NCI-H2081 treated with DMSO at 0.1 percent for 48 hours (cell line): ENCODE measurements at regions not wholly inside any gene's neighbourhood (a gene's known extent, or its start where the extent isn't known, plus 50 kb on each side); places are given as distances from the start of the nearest gene placed in this dataset.
"Not testable (repeated sequence)": the region's sequence is repeated elsewhere in the genome, so short reads cannot be mapped to it uniquely, and the experiment has no call there.

Experiments used
- DNase-seq: peaks from one replicate; lab custom pipeline; 2025; lab: John Stamatoyannopoulos, UW

GRCh38 chr13:64077132-64077835, 2661.6 kb upstream of the PCDH20 start:
- not testable (repeated sequence) for DNase-seq

GRCh38 chr13:64075543-64076271, 2660.1 kb upstream of the PCDH20 start:
- DNase-seq = no peak

- DNase-seq = no peak
Measured at GRCh38 chr13:64074971-64075474, 2659.4 kb upstream of the PCDH20 start.

- no peak for DNase-seq
Measured at GRCh38 chr13:64073203-64073602, 2657.6 kb upstream of the PCDH20 start.

GRCh38 chr13:64071352-64071751, 2655.7 kb upstream of the PCDH20 start:
- DNase-seq = no peak

- DNase-seq = no peak
Measured at GRCh38 chr13:64069892-64070291, 2654.2 kb upstream of the PCDH20 start.

- DNase-seq = no peak
Measured at GRCh38 chr13:64066711-64067110, 2651.1 kb upstream of the PCDH20 start.

GRCh38 chr13:64061649-64062048, 2646.0 kb upstream of the PCDH20 start:
- DNase-seq = no peak

- DNase-seq = no peak
Measured at GRCh38 chr13:64057372-64058020, 2641.8 kb upstream of the PCDH20 start.

- DNase-seq = no peak
Measured at GRCh38 chr13:64054321-64054720, 2638.7 kb upstream of the PCDH20 start.

GRCh38 chr13:64052521-64052920, 2636.9 kb upstream of the PCDH20 start:
- DNase-seq = no peak

GRCh38 chr13:64051278-64051677, 2635.6 kb upstream of the PCDH20 start:
- no peak for DNase-seq

GRCh38 chr13:64041296-64041695, 2625.6 kb upstream of the PCDH20 start:
- no peak for DNase-seq

GRCh38 chr13:64033921-64034320, 2618.3 kb upstream of the PCDH20 start:
- DNase-seq = no peak

- DNase-seq = no peak
Measured at GRCh38 chr13:64029343-64030093, 2613.9 kb upstream of the PCDH20 start.

- no peak for DNase-seq
Measured at GRCh38 chr13:64028551-64028950, 2612.9 kb upstream of the PCDH20 start.

GRCh38 chr13:64020126-64020525, 2604.5 kb upstream of the PCDH20 start:
- DNase-seq = no peak

- no peak for DNase-seq
Measured at GRCh38 chr13:64007339-64007738, 2591.7 kb upstream of the PCDH20 start.

- DNase-seq = no peak
Measured at GRCh38 chr13:64000321-64000720, 2584.7 kb upstream of the PCDH20 start.

GRCh38 chr13:63999614-64000305, 2584.1 kb upstream of the PCDH20 start:
- no peak for DNase-seq

- DNase-seq = no peak
Measured at GRCh38 chr13:63983366-63983765, 2567.7 kb upstream of the PCDH20 start.

- DNase-seq = no peak
Measured at GRCh38 chr13:63979951-63980350, 2564.3 kb upstream of the PCDH20 start.
